Chondrocyte (in vitro differentiated cells): ENCODE measurements at regions not wholly inside any gene's neighbourhood (a gene's known extent, or its start where the extent isn't known, plus 50 kb on each side); places are given as distances from the start of the nearest gene placed in this dataset.

Source experiments
- DNase-seq: peaks from one replicate; pipeline ENCODE4 v3.0.0; 2021; ENCODE audit warnings: mixed read lengths, low spot score
- H3K27ac Mint-ChIP-seq: one replicate; pipeline ENCODE4 v1.8.0; 2021; ENCODE audit warnings: mild to moderate bottlenecking, moderate library complexity, mixed read lengths; ENCODE audit not compliant: unreplicated experiment
- H3K27me3 Mint-ChIP-seq: 2 replicates; pipeline ENCODE4 v1.8.0; 2021; ENCODE audit warnings: low read depth, mixed read lengths
- H3K36me3 Mint-ChIP-seq: 2 replicates; pipeline ENCODE4 v1.8.0; 2021; ENCODE audit warnings: low read depth, mixed read lengths
- H3K4me1 Mint-ChIP-seq: 2 replicates; pipeline ENCODE4 v1.8.0; 2021; ENCODE audit warnings: low read depth, mild to moderate bottlenecking, mixed read lengths
- H3K4me3 Mint-ChIP-seq: one replicate; pipeline ENCODE4 v1.8.0; 2021; ENCODE audit warnings: mild to moderate bottlenecking, moderate library complexity, mixed read lengths; ENCODE audit not compliant: unreplicated experiment
- H3K9me3 Mint-ChIP-seq: 2 replicates; pipeline ENCODE4 v1.8.0; 2021; ENCODE audit warnings: low read depth, mixed read lengths
- TF ChIP-seq, protein P1 (sequence below): fragments of 200-600 bp; sonication (generic); IDR thresholded peaks from 2 replicates; pipeline ENCODE4 v1.5.0; 2021; ENCODE audit warnings: antibody characterized with exemption, mild to moderate bottlenecking, moderate library complexity

DNA sequence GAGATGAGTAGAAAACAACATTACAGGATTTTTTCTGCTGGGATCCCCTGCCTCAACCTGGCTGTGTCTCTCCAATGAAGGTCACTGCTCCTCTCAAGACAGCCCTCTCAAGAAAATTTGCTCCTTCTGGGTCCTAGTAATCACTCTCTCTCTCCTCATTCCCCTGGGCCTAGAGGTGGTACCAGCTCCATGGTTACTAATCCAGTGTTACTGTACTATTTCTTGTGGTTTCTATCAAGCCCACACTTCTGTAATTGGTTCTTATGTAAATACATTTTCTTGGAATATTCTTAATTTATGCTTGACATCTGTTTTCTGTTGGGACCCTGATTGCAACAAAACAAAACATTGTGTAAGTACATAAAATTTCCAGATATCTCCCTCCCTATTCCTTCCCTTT, 123.8 kb upstream of the RORB start:
- Mint-ChIP-seq H3K27me3 (no peaks in the 10 kb centered on the region), H3K27ac (no peak overlapping the region)

DNA sequence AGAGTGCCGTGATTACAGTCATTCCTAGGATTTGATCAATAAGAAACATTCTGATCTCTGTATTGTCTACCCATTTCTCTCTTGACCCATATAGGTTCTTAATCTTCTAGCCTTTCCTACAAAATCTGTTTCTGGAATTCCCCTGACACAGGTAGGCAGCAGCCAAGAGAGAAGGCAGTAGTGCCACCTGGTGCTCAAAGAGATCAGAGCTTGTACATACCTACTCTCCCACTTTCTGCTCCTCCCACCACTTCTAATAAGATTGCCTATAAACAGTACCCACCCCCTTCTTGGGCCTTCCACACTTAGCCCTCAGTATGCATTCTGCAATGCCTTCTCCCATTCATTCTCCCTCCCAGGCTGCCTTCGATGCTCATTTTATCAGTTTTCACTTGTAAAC, 117.4 kb upstream of the RORB start:
- no peaks in the 10 kb centered on the region for H3K27me3 Mint-ChIP-seq
- TF ChIP-seq, protein P1, sequence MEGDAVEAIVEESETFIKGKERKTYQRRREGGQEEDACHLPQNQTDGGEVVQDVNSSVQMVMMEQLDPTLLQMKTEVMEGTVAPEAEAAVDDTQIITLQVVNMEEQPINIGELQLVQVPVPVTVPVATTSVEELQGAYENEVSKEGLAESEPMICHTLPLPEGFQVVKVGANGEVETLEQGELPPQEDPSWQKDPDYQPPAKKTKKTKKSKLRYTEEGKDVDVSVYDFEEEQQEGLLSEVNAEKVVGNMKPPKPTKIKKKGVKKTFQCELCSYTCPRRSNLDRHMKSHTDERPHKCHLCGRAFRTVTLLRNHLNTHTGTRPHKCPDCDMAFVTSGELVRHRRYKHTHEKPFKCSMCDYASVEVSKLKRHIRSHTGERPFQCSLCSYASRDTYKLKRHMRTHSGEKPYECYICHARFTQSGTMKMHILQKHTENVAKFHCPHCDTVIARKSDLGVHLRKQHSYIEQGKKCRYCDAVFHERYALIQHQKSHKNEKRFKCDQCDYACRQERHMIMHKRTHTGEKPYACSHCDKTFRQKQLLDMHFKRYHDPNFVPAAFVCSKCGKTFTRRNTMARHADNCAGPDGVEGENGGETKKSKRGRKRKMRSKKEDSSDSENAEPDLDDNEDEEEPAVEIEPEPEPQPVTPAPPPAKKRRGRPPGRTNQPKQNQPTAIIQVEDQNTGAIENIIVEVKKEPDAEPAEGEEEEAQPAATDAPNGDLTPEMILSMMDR = peak; percentile 24
- H3K4me3 Mint-ChIP-seq = no peak overlapping the region
- H3K9me3 Mint-ChIP-seq = no peaks in the 10 kb centered on the region
- DNase-seq = no peak
- H3K27ac Mint-ChIP-seq = no peak overlapping the region
- no peaks in the 10 kb centered on the region for H3K4me1 Mint-ChIP-seq
- no peaks in the 10 kb centered on the region for H3K36me3 Mint-ChIP-seq

More for the DNA sequence above, 123.8 kb upstream of the RORB start:
- H3K4me3 Mint-ChIP-seq = no peak overlapping the region
- no peak for DNase-seq
- H3K4me1 Mint-ChIP-seq = no peaks in the 10 kb centered on the region
- H3K9me3 Mint-ChIP-seq = no peaks in the 10 kb centered on the region
- TF ChIP-seq, protein P1 = no peak
- H3K36me3 Mint-ChIP-seq = no peaks in the 10 kb centered on the region

DNA sequence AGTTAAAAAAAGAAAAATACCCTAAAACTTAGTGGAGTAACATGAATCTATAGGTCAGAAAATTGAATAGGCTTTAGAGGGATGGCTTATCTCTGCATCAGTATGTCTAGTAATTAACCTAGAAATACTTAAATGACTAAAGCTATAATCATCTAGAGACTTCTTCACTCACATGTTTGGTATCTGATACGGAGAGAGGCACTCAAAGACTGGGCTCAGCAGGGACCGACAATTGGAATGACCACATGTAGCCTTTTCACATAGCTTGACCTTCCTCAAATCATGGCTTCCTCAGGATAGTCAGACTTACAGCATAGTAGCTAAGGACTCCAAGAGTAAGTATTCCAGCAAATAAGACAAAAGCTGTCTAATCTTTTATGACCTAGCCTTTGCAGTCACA, 105.3 kb upstream of the RORB start:
- Mint-ChIP-seq H3K36me3 (no peaks in the 10 kb centered on the region), H3K9me3 (no peaks in the 10 kb centered on the region)

DNA sequence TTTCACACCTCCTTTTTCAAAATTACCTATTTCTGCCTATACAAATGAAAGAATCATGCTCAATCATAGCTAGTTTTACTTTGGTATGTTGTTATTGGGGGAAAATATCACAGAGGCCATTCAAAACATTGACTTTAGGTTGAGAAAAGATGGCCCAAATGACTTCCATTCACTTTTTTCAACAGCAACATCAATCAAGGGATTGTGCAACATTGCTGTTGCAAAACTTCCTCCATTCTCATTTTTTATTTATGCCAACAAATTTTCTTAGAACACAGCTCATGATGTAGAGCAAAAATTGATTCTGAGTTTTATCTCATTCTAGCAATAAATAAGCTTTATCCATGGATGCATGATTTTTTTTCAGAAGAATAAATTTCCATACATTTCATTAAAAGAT, 93.6 kb upstream of the RORB start:
- DNase-seq = no peak
- Mint-ChIP-seq H3K9me3 (peaks cover 22% of the 10 kb centered on the region), H3K36me3 (no peaks in the 10 kb centered on the region), H3K27ac (no peak overlapping the region), H3K4me3 (no peak overlapping the region), H3K4me1 (no peaks in the 10 kb centered on the region), H3K27me3 (no peaks in the 10 kb centered on the region)
- TF ChIP-seq, protein P1 = no peak

More for the DNA sequence above, 105.3 kb upstream of the RORB start:
- H3K27me3 Mint-ChIP-seq = peaks cover 11% of the 10 kb centered on the region
- H3K4me1 Mint-ChIP-seq = no peaks in the 10 kb centered on the region
- no peak overlapping the region for H3K4me3 Mint-ChIP-seq
- H3K27ac Mint-ChIP-seq = no peak overlapping the region
- no peak for DNase-seq
- TF ChIP-seq, protein P1 = no peak

DNA sequence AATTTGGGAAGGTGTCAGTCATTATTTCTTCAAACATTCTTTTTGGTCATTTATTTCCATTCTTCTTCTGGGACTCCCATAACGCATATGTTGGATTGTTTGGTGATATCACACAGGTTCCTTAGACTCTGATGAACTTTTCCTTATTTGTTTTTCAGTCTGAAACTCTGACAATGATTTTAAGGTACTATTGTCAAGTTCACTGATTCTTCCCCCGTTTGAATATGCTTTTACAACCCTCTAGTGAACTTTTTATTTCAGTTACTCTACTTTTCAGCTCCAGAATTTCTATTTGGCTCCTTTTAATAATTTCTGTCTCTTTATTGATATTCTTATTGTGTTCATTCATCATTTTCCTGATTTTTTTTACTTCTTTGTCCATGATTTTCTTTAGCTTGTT, 92.5 kb upstream of the RORB start:
- Mint-ChIP-seq H3K4me3 (no peak overlapping the region), H3K36me3 (no peaks in the 10 kb centered on the region), H3K27me3 (no peaks in the 10 kb centered on the region), H3K9me3 (peaks cover 22% of the 10 kb centered on the region), H3K4me1 (no peaks in the 10 kb centered on the region), H3K27ac (no peak overlapping the region)
- DNase-seq = no peak
- TF ChIP-seq, protein P1 = no peak
